Effector memory CD8-positive, alpha-beta T cell (primary cell): ENCODE measurements at regions not wholly inside any gene's neighbourhood (a gene's known extent, or its start where the extent isn't known, plus 50 kb on each side); places are given as distances from the start of the nearest gene placed in this dataset.
"Not testable (repeated sequence)": the region's sequence is repeated elsewhere in the genome, so short reads cannot be mapped to it uniquely, and the experiment has no call there.

Experiments
- ATAC-seq: fragments of 150-1000 bp; cut with Tn5 transposase; replicated peaks from 2 replicates; pipeline ENCODE4 v1.10.0; 2021; ENCODE audit warnings: mild to moderate bottlenecking, moderate library complexity
- DNase-seq, 3 experiments: peaks; one replicate each; pipeline ENCODE4 v3.0.0; 2021
- H3K27ac Mint-ChIP-seq, 2 donors: one replicate each; pipeline ENCODE4 v1.8.0; 2022; ENCODE audit warnings: mild to moderate bottlenecking in 2 of 2, mixed read lengths in 2 of 2, moderate library complexity in 2 of 2
- H3K27me3 Mint-ChIP-seq, 2 donors: one replicate each; pipeline ENCODE4 v1.8.0; 2022; ENCODE audit warnings: mixed read lengths in 2 of 2
- H3K36me3 Mint-ChIP-seq: one replicate; pipeline ENCODE4 v1.8.0; 2022; ENCODE audit warnings: mild to moderate bottlenecking, moderate library complexity, mixed read lengths; ENCODE audit not compliant: insufficient read depth
- H3K4me1 Mint-ChIP-seq, 2 donors: one replicate each; pipeline ENCODE4 v1.8.0; 2022; ENCODE audit warnings: low read depth in 2 of 2, mixed read lengths in 2 of 2
- H3K4me3 Mint-ChIP-seq, 2 donors: one replicate each; pipeline ENCODE4 v1.8.0; 2022; ENCODE audit warnings: mild to moderate bottlenecking in 2 of 2, mixed read lengths in 2 of 2, moderate library complexity in 2 of 2
- H3K9me3 Mint-ChIP-seq, 2 donors: one replicate each; pipeline ENCODE4 v1.8.0; 2022; ENCODE audit warnings: mixed read lengths in 2 of 2

GRCh38 chr21:20452935-20453334 is 545.3 kb upstream of the NCAM2 start:
- Mint-ChIP-seq H3K9me3 (peaks cover 0 to 5% of the 10 kb centered on the region in 2 donors), H3K27me3 (no peaks in the 10 kb centered on the region), H3K4me3 (no peak overlapping the region), H3K4me1 (no peaks in the 10 kb centered on the region), H3K36me3 (no peaks in the 10 kb centered on the region), H3K27ac (no peak overlapping the region)
- DNase-seq (no peak), ATAC-seq (no peak)

GRCh38 chr21:20459838-20460237 is 538.4 kb upstream of the NCAM2 start:
- Mint-ChIP-seq H3K36me3 (no peaks in the 10 kb centered on the region), H3K27ac (no peak overlapping the region), H3K4me3 (no peak overlapping the region), H3K9me3 (peaks cover 0 to 4% of the 10 kb centered on the region in 2 donors), H3K4me1 (no peaks in the 10 kb centered on the region), H3K27me3 (no peaks in the 10 kb centered on the region)
- DNase-seq (no peak), ATAC-seq (no peak)

GRCh38 chr21:20463362-20463761 is 534.8 kb upstream of the NCAM2 start:
- Mint-ChIP-seq H3K36me3 (no peaks in the 10 kb centered on the region), H3K27ac (no peak overlapping the region), H3K27me3 (no peaks in the 10 kb centered on the region), H3K4me3 (no peak overlapping the region), H3K4me1 (no peaks in the 10 kb centered on the region), H3K9me3 (peaks cover 0 to 4% of the 10 kb centered on the region in 2 donors)
- ATAC-seq (no peak), DNase-seq (no peak)

- no peak for DNase-seq
- no peak for ATAC-seq
- no peaks in the 10 kb centered on the region for H3K9me3 Mint-ChIP-seq
- H3K4me1 Mint-ChIP-seq: no peaks in the 10 kb centered on the region
- H3K27ac Mint-ChIP-seq: no peak overlapping the region
- no peak overlapping the region for H3K4me3 Mint-ChIP-seq
- H3K36me3 Mint-ChIP-seq: no peaks in the 10 kb centered on the region
- no peaks in the 10 kb centered on the region for H3K27me3 Mint-ChIP-seq
Observed at GRCh38 chr21:20469361-20469760, 528.8 kb upstream of the NCAM2 start.

- ATAC-seq: no peak
Observed at GRCh38 chr21:20486303-20486702, 511.9 kb upstream of the NCAM2 start.

GRCh38 chr21:20502915-20503314 is 495.3 kb upstream of the NCAM2 start:
- not testable (repeated sequence) for H3K27me3 Mint-ChIP-seq

More at GRCh38 chr21:20486303-20486702, 511.9 kb upstream of the NCAM2 start:
- H3K4me1 Mint-ChIP-seq: no peaks in the 10 kb centered on the region
- peaks cover 5 to 6% of the 10 kb centered on the region in 2 donors for H3K9me3 Mint-ChIP-seq
- H3K36me3 Mint-ChIP-seq: peaks cover 6% of the 10 kb centered on the region
- H3K27me3 Mint-ChIP-seq: no peaks in the 10 kb centered on the region
- no peak overlapping the region for H3K27ac Mint-ChIP-seq
- DNase-seq: no peak
- no peak overlapping the region for H3K4me3 Mint-ChIP-seq

GRCh38 chr21:20507783-20508182 is 490.4 kb upstream of the NCAM2 start:
- H3K27me3 Mint-ChIP-seq: no peaks in the 10 kb centered on the region
- H3K36me3 Mint-ChIP-seq: no peaks in the 10 kb centered on the region
- H3K9me3 Mint-ChIP-seq: peaks cover 13 to 17% of the 10 kb centered on the region in 2 donors
- H3K27ac Mint-ChIP-seq: no peak overlapping the region
- no peak overlapping the region for H3K4me3 Mint-ChIP-seq
- no peaks in the 10 kb centered on the region for H3K4me1 Mint-ChIP-seq
- ATAC-seq: no peak
- DNase-seq: no peak

More at GRCh38 chr21:20502915-20503314, 495.3 kb upstream of the NCAM2 start:
- not testable (repeated sequence) for H3K4me3 Mint-ChIP-seq, H3K36me3 Mint-ChIP-seq, ATAC-seq, H3K4me1 Mint-ChIP-seq, DNase-seq, H3K27ac Mint-ChIP-seq
- H3K9me3 Mint-ChIP-seq: peaks cover 8 to 15% of the 10 kb centered on the region in 2 donors

- peaks cover 8 to 15% of the 10 kb centered on the region in 2 donors for H3K9me3 Mint-ChIP-seq
- DNase-seq: no peak
- no peak overlapping the region for H3K27ac Mint-ChIP-seq
- no peak overlapping the region for H3K4me3 Mint-ChIP-seq
- H3K4me1 Mint-ChIP-seq: no peaks in the 10 kb centered on the region
- H3K27me3 Mint-ChIP-seq: no peaks in the 10 kb centered on the region
- no peak for ATAC-seq
- H3K36me3 Mint-ChIP-seq: no peaks in the 10 kb centered on the region
Observed at GRCh38 chr21:20511216-20511880, 486.9 kb upstream of the NCAM2 start.

GRCh38 chr21:20515446-20515845 is 482.8 kb upstream of the NCAM2 start:
- Mint-ChIP-seq H3K4me3 (no peak overlapping the region), H3K27ac (no peak overlapping the region), H3K27me3 (no peaks in the 10 kb centered on the region), H3K9me3 (peaks cover 8 to 9% of the 10 kb centered on the region in 2 donors), H3K4me1 (no peaks in the 10 kb centered on the region), H3K36me3 (no peaks in the 10 kb centered on the region)
- DNase-seq (no peak), ATAC-seq (no peak)

GRCh38 chr21:20519076-20519475 is 479.1 kb upstream of the NCAM2 start:
- ATAC-seq (no peak), DNase-seq (no peak)
- Mint-ChIP-seq H3K4me1 (no peaks in the 10 kb centered on the region), H3K36me3 (no peaks in the 10 kb centered on the region), H3K9me3 (peaks cover 0 to 6% of the 10 kb centered on the region in 2 donors), H3K27me3 (no peaks in the 10 kb centered on the region), H3K4me3 (no peak overlapping the region), H3K27ac (no peak overlapping the region)

GRCh38 chr21:20522611-20523010 is 475.6 kb upstream of the NCAM2 start:
- Mint-ChIP-seq H3K4me3 (no peak overlapping the region), H3K9me3 (peaks cover 0 to 3% of the 10 kb centered on the region in 2 donors), H3K27me3 (no peaks in the 10 kb centered on the region), H3K27ac (no peak overlapping the region), H3K36me3 (no peaks in the 10 kb centered on the region), H3K4me1 (no peaks in the 10 kb centered on the region)
- DNase-seq (no peak), ATAC-seq (no peak)

- Mint-ChIP-seq H3K27ac (no peak overlapping the region), H3K36me3 (no peaks in the 10 kb centered on the region), H3K27me3 (no peaks in the 10 kb centered on the region), H3K4me1 (no peaks in the 10 kb centered on the region), H3K4me3 (no peak overlapping the region), H3K9me3 (peaks cover 0 to 3% of the 10 kb centered on the region in 2 donors)
- ATAC-seq: no peak
- DNase-seq: no peak
Observed at GRCh38 chr21:20523191-20523590, 475.0 kb upstream of the NCAM2 start.

- ATAC-seq (no peak), DNase-seq (no peak)
- Mint-ChIP-seq H3K27ac (no peak overlapping the region), H3K36me3 (no peaks in the 10 kb centered on the region), H3K4me3 (no peak overlapping the region), H3K9me3 (peaks cover 3 to 7% of the 10 kb centered on the region in 2 donors), H3K4me1 (no peaks in the 10 kb centered on the region), H3K27me3 (no peaks in the 10 kb centered on the region)
Observed at GRCh38 chr21:20527731-20528460, 470.3 kb upstream of the NCAM2 start.

GRCh38 chr21:20537130-20537529 is 461.1 kb upstream of the NCAM2 start:
- H3K4me3 Mint-ChIP-seq: no peak overlapping the region
- ATAC-seq: no peak
- no peak for DNase-seq
- H3K27me3 Mint-ChIP-seq: no peaks in the 10 kb centered on the region
- H3K9me3 Mint-ChIP-seq: peaks cover 6 to 15% of the 10 kb centered on the region in 2 donors
- H3K4me1 Mint-ChIP-seq: no peaks in the 10 kb centered on the region
- H3K36me3 Mint-ChIP-seq: no peaks in the 10 kb centered on the region
- no peak overlapping the region for H3K27ac Mint-ChIP-seq
